ENCODE measurements at regions not wholly inside any gene's neighbourhood (a gene's known extent, or its start where the extent isn't known, plus 50 kb on each side); places are given as distances from the start of the nearest gene placed in this dataset.

- TF ChIP-seq, protein P1, sequence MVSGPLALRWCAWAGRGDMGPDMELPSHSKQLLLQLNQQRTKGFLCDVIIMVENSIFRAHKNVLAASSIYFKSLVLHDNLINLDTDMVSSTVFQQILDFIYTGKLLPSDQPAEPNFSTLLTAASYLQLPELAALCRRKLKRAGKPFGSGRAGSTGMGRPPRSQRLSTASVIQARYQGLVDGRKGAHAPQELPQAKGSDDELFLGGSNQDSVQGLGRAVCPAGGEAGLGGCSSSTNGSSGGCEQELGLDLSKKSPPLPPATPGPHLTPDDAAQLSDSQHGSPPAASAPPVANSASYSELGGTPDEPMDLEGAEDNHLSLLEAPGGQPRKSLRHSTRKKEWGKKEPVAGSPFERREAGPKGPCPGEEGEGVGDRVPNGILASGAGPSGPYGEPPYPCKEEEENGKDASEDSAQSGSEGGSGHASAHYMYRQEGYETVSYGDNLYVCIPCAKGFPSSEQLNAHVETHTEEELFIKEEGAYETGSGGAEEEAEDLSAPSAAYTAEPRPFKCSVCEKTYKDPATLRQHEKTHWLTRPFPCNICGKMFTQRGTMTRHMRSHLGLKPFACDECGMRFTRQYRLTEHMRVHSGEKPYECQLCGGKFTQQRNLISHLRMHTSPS (CRISPR knock-in tag; IDR thresholded peaks at IDR 0.05; ENCODE audit: low read depth) = no peak; the same call in 1 of the 2 replicates
- TF ChIP-seq SNAPC5 (CRISPR knock-in tag; IDR thresholded peaks at IDR 0.05; ENCODE audit: borderline replicate concordance) (no peak), ZNF501 (CRISPR knock-in tag; IDR thresholded peaks at IDR 0.05) (no peak; the same call in none of the 2 replicates), SIX4 (CRISPR knock-in tag; IDR thresholded peaks at IDR 0.05) (no peak), ZNF282 (IDR thresholded peaks at IDR 0.05; ENCODE audit: partially characterized antibody) (no peak), HINFP (CRISPR knock-in tag; IDR thresholded peaks at IDR 0.05; ENCODE audit: low read depth) (no peak), FUBP1 (CRISPR knock-in tag; IDR thresholded peaks at IDR 0.05; ENCODE audit: borderline replicate concordance) (no peak), ZNF430 (CRISPR knock-in tag; IDR thresholded peaks at IDR 0.05) (peak; percentile 43; the same call in 1 of the 2 replicates), MTF1 (CRISPR knock-in tag; IDR thresholded peaks at IDR 0.05) (peak; percentile 51; the same call in 1 of the 2 replicates), DMTF1 (CRISPR knock-in tag; IDR thresholded peaks at IDR 0.05) (no peak), NR2C2 (CRISPR knock-in tag; IDR thresholded peaks at IDR 0.05; ENCODE audit: borderline replicate concordance) (peak; percentile 57; the same call in 1 of the 2 replicates), ZNF670 (CRISPR knock-in tag; IDR thresholded peaks at IDR 0.05; ENCODE audit: borderline replicate concordance) (peak; percentile 71; the same call in 1 of the 2 replicates)
- TF ChIP-seq, protein P2, sequence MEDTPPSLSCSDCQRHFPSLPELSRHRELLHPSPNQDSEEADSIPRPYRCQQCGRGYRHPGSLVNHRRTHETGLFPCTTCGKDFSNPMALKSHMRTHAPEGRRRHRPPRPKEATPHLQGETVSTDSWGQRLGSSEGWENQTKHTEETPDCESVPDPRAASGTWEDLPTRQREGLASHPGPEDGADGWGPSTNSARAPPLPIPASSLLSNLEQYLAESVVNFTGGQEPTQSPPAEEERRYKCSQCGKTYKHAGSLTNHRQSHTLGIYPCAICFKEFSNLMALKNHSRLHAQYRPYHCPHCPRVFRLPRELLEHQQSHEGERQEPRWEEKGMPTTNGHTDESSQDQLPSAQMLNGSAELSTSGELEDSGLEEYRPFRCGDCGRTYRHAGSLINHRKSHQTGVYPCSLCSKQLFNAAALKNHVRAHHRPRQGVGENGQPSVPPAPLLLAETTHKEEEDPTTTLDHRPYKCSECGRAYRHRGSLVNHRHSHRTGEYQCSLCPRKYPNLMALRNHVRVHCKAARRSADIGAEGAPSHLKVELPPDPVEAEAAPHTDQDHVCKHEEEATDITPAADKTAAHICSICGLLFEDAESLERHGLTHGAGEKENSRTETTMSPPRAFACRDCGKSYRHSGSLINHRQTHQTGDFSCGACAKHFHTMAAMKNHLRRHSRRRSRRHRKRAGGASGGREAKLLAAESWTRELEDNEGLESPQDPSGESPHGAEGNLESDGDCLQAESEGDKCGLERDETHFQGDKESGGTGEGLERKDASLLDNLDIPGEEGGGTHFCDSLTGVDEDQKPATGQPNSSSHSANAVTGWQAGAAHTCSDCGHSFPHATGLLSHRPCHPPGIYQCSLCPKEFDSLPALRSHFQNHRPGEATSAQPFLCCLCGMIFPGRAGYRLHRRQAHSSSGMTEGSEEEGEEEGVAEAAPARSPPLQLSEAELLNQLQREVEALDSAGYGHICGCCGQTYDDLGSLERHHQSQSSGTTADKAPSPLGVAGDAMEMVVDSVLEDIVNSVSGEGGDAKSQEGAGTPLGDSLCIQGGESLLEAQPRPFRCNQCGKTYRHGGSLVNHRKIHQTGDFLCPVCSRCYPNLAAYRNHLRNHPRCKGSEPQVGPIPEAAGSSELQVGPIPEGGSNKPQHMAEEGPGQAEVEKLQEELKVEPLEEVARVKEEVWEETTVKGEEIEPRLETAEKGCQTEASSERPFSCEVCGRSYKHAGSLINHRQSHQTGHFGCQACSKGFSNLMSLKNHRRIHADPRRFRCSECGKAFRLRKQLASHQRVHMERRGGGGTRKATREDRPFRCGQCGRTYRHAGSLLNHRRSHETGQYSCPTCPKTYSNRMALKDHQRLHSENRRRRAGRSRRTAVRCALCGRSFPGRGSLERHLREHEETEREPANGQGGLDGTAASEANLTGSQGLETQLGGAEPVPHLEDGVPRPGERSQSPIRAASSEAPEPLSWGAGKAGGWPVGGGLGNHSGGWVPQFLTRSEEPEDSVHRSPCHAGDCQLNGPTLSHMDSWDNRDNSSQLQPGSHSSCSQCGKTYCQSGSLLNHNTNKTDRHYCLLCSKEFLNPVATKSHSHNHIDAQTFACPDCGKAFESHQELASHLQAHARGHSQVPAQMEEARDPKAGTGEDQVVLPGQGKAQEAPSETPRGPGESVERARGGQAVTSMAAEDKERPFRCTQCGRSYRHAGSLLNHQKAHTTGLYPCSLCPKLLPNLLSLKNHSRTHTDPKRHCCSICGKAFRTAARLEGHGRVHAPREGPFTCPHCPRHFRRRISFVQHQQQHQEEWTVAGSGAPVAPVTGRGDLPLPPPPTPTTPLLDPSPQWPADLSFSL (CRISPR knock-in tag; IDR thresholded peaks at IDR 0.05) = no peak
Observed at GRCh38 chr16:85553436-85554113, 59.5 kb upstream of the GSE1 start (continued).
